DOHH2 (cell line): ENCODE measurements at regions not wholly inside any gene's neighbourhood (a gene's known extent, or its start where the extent isn't known, plus 50 kb on each side); places are given as distances from the start of the nearest gene placed in this dataset.

Experiments used
- EZH2phosphoT487 ChIP-seq: fragments of 200-600 bp; sonication (generic); IDR thresholded peaks from 2 replicates; pipeline ENCODE4 v1.6.1; 2017; ENCODE audit warnings: borderline replicate concordance, mild to moderate bottlenecking, antibody characterized with exemption, low read length, moderate library complexity, mixed read lengths
- TF ChIP-seq, protein P1 (sequence below): fragments of 200-600 bp; sonication (generic); IDR thresholded peaks from one replicate; pipeline ENCODE4 v1.5.1; 2014; ENCODE audit warnings: antibody characterized with exemption, mild to moderate bottlenecking, low read depth, low read length; ENCODE audit not compliant: poor library complexity, severe bottlenecking

GRCh38 chr15:58249646-58250312 is 111.6 kb downstream of the AQP9 start:
- TF ChIP-seq, protein P1, sequence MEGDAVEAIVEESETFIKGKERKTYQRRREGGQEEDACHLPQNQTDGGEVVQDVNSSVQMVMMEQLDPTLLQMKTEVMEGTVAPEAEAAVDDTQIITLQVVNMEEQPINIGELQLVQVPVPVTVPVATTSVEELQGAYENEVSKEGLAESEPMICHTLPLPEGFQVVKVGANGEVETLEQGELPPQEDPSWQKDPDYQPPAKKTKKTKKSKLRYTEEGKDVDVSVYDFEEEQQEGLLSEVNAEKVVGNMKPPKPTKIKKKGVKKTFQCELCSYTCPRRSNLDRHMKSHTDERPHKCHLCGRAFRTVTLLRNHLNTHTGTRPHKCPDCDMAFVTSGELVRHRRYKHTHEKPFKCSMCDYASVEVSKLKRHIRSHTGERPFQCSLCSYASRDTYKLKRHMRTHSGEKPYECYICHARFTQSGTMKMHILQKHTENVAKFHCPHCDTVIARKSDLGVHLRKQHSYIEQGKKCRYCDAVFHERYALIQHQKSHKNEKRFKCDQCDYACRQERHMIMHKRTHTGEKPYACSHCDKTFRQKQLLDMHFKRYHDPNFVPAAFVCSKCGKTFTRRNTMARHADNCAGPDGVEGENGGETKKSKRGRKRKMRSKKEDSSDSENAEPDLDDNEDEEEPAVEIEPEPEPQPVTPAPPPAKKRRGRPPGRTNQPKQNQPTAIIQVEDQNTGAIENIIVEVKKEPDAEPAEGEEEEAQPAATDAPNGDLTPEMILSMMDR, result no peak
- no peak for TF ChIP-seq EZH2phosphoT487
